UCSD-AML1 (cell line): ENCODE measurements at regions not wholly inside any gene's neighbourhood (a gene's known extent, or its start where the extent isn't known, plus 50 kb on each side); places are given as distances from the start of the nearest gene placed in this dataset.
"Not testable (repeated sequence)": the region's sequence is repeated elsewhere in the genome, so short reads cannot be mapped to it uniquely, and the experiment has no call there.

Experiments
- DNase-seq: peaks from one replicate; lab custom pipeline; 2025; ENCODE audit not compliant: unreplicated experiment; lab: John Stamatoyannopoulos, UW

DNA sequence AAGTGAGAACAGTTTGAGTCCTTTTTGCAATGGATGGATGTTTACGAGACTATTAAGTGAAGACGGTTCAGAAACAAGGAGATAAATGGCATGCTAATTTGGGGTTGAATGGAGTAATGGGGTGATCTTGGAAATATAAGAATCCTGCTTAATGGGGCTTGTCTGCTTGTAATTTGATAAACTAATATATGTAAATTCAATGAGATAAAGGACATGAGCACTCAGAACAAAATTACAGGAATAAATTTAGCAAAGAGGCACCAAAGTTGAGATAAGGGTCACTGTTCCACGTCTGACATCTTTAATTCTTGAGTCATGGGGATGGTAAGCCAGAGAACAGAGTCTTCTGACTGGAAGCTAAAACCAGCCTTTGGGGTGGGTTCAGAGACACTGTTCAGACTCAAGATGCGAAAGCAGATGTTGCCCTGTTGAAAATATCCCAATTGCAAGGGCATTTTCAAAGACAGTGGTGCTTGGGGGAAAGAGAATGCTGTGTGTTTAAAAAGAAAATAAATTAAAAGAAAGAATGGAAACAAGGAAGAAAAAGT is 67.8 kb upstream of the CHRNB4 start:
- DNase-seq: no peak

DNA sequence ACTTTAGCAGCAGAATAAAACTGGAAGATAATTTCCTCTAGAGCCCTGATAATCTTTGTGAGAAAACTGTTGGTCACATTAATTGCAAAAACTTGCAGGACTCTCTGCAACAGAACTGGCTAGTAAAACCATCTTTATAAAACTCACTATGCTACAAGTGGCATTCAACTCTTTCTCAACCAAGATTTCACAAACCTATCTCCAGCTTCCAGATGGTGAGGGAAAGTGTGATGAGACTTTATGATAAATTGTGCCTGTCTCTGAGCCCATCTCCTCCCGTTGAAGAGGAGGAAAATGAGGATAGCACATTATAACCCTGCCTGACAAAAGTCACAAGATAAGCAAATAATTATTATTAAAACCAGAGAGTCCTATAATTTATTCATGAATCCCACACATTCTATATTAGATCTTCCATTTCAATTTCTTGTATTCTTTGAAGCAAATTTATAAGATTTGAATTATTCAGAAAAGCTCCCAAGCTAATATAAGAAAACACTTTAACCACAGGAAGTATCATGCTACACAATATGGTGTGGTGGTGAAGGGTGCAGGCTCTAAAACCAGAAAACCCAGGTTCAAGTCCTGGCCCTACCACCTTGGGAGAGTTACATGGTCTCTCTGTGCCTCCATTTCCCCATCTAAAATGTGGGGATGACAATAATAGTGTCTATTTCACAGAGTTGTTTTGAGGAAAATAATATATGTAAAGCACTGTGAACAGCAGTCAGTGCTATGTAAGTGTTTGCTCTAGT is 65.6 kb upstream of the CHRNB4 start:
- DNase-seq: not testable (repeated sequence)

DNA sequence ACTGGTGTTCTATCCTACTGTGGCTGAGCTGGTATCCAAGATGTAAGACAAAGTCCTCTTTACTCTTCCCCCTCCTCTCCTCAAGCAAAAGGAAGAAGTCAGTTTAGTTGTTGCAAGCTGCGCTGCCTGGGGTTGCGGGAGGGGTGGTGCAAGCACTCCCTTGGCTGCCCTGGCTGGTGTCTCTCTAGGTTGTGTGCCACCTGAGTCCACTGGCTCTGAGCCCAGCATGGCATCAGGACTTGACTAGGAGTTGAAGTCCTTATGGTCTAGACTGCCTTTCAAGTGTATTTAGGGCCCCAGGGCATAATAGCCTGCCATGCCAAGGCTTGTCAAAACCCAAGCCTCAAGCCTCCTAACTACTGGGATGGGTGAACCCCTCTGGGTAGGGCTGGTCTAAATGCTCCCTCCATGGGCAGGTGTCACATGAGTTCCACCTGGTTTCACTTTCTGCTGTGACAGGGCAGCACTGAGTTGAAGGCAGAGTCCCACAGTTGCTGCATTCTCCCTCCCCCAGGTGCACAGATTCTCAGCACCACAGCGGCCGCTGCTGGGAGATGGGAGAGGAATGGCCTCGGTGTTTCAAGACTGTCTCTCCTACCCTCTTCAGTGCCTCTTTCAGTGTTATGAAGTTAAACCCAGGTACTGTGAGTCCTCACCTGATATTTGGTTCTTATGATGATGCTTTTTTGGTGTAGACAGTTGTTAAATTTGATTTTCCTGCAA is 62.5 kb upstream of the CHRNB4 start:
- not testable (repeated sequence) for DNase-seq

DNA sequence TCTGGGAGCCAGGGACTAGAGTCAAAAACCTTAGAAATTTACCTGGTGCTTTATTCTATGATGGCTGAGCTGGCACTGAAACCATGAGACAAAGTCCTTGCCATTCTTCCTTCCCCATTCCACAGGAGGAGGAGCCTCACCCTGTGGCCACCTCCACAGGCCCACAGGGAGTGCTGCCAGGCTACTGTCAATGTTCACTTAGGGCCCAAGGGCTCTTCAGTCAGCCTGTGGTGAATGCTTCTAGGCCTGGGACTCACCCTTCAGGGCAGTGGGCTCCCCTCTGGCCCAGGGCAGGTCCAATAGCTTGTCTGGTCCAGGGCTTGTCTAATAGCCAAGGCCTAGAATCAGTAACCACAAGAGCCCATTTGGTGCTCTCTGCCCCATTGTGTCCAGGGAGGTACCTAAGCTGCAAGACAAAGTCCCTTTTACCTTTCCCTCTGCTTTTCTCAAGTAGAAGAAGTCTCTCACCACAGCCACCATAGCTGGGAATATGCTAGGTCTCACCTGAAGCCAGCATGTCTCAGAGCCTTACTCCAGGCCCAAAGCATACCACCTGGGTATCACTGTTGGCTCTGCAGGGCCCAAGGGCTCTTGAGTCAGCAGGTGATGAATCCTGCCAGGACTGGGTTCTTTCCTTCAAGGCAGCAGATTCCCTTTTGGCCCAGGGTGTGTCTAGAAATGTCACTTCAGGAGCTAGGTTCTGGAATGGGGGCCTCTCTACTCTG is 61.8 kb upstream of the CHRNB4 start:
- DNase-seq: no peak

DNA sequence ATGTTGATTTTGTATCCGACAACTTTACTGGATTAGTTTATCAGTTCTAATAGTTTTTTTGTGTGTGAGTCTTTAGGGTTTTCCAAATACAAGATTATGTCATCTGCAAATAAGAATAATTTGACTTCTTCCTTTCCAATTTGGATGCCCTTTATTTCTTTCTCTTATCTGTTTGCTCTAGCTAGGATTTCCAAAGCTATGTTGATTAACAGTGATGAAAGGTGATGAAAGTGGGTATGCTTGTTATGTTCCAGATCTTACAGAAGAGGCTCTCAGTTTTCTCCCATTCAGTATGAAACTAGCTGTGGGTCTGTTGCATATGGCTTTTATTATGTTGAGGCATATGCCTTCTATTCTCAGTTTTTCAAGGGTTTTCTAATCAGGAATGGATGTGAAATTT is 56.4 kb upstream of the CHRNB4 start:
- DNase-seq: no peak

DNA sequence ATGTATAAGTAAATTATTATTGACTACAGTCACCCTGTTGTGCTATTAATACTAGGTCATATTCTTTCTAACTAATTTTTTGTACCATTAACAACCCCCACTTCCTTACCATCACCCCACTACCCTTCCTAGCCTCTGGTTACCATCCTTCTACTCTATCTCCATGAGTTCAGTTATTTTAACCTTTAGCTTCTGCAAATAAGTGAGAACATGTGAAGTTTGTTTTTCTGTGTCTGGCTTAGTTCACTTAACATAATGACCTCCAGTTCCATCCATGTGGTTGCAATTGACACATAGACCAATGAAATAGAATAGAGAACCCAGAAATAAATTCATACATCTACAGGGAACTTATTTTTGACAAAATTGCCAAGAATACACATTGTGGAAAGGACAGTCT is 55.4 kb upstream of the CHRNB4 start:
- no peak for DNase-seq

DNA sequence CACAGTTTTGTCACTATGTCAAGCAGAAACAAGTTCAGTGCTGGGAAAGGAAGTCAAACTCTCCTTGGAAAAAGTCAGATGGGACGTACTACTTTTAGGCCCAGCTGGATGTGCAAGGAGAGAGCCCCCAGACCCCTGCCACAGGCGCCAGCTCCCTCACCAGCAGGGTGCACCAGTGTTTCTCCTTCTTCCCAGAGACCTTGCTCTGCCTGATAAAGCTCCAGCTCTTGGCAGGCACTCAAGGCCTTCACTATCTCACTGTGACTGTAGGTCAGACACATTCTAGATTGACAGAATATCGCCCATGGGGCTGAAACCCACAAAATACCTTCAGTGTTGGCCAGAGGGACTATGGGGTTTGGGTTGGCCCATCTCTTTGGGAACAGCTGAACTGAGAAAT is 54.8 kb upstream of the CHRNB4 start:
- no peak for DNase-seq

DNA sequence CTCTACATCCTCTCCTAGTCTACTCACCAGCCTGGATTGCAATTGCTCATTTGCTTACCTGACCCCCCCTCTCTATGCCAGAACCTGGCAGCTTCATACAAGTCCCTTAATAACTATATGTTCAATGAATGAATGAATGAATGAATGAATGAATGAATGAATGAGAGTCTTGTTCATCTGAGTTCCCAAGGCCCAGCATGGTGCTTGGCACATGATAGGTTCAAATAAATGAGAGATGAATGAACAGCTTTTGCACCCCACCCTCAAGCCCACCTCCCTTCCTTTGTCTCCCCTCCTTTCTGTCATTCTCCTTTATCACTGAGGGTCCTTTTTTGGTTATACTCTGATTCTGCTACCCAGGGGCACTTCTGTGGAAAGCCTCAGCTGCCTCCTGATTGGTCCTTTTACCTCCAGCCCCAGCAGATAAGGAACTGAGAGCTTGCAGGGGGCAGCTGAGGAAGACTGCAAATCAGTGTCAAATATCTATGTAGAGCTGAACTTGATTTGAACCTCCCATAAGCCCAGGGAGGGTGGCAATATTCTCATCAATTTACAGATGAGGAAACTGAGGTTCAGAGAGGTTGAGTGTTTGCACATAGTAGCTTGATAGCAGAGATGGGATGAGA is 54.1 kb upstream of the CHRNB4 start:
- no peak for DNase-seq

DNA sequence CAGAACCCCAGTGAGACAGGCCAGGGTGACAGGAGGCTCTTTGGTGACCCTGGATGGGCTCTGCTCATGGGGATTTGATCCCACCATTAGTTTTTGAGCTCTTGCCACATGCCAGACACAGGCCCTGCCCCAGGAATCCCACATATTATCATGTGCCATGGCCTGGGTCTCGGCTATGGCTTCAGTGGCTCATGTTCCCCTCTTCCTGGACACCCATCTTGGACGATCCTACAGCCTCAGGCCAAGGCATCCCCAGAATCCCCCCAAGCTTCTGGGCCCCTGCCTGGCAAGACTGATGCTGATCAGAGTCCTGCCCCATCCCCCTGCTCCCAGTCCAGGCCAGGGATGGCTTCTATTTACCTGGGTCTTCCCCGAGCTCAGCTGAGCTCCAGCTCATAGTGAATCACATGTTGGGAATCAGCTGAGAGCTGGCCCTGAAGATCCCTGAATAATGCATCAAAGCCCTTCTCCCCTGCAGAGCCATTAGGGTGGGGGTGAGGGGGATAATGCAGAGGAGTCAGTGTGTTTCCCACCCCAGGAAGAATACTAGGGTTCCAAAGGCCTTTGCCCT is 50.9 kb upstream of the CHRNB4 start:
- no peak for DNase-seq

DNA sequence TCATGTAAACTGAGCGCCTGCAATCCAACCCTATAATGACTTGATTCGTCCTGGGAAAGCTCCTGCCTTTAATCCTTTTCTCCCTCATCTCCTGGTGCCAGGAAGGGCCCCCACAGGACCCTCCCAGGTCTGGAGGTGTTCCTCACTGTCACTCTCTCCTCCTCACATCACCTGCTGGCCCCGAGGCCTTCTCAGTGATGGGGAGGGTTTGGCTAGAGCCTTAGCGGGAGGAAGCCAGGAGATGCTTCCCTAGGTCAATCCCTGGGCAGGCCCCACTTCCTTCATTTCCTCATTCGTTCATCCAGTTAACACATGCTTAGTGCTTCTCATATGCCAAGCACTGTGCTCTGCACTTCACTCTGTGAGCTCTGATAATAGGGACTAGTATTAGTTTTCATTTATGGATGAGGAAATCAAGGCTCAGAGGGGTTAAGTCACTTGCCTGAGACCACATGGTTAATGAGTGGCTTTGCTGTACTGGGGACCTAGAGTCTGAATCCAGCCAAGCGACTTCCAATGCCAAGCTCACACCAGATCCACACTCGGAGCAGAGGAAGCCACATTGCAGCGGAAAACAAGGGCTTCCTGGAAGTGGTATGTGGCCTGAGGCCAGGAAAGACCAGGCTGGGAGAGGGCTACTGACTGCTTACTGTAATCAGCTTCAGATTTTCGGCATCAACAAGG is 50.3 kb upstream of the CHRNB4 start:
- peak; percentile 63 for DNase-seq
